Gastroesophageal sphincter (tissue), 3 donors: ENCODE measurements at regions not wholly inside any gene's neighbourhood (a gene's known extent, or its start where the extent isn't known, plus 50 kb on each side); places are given as distances from the start of the nearest gene placed in this dataset.

Experiments
- POLR2A ChIP-seq, 2 donors: fragments of 450-650 bp; IDR thresholded peaks; one replicate each; pipeline ENCODE4 v1.6.1; 2017; ENCODE audit warnings: antibody characterized with exemption in 2 of 2, mild to moderate bottlenecking in 2 of 2, moderate library complexity in 1 of 2
- TF ChIP-seq, protein P1 (sequence below), 4 experiments: fragments of 200-600 bp in 2 of 4; fragments of 450-650 bp in 2 of 4; sonication (generic) in 1 of 4; IDR thresholded peaks; one replicate each; pipeline ENCODE4 v1.5.1; 2017 to 2019; ENCODE audit warnings: antibody characterized with exemption in 4 of 4, mild to moderate bottlenecking in 2 of 4, moderate library complexity in 2 of 4

DNA sequence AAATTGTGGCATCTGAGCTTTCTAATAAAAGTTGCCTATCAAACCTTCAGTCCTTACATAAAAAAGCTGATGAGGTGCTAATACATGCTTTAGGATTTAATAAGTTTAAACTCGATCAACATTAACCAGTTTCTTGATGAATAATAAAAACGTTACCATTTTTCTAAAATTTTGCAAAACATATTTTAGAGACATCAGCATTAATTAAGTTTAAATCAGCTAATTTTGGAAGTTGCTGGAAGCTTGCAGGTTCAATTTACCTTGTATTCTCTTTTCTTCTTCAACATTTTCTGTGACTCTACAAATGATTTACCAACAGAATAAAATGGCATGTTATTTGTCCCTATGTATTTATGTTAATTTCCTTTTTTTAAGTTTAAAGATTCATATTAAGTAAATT lies 365.3 kb upstream of the OPRM1 start:
- no peak for TF ChIP-seq POLR2A (IDR thresholded peaks at IDR 0.05)
- TF ChIP-seq, protein P1, sequence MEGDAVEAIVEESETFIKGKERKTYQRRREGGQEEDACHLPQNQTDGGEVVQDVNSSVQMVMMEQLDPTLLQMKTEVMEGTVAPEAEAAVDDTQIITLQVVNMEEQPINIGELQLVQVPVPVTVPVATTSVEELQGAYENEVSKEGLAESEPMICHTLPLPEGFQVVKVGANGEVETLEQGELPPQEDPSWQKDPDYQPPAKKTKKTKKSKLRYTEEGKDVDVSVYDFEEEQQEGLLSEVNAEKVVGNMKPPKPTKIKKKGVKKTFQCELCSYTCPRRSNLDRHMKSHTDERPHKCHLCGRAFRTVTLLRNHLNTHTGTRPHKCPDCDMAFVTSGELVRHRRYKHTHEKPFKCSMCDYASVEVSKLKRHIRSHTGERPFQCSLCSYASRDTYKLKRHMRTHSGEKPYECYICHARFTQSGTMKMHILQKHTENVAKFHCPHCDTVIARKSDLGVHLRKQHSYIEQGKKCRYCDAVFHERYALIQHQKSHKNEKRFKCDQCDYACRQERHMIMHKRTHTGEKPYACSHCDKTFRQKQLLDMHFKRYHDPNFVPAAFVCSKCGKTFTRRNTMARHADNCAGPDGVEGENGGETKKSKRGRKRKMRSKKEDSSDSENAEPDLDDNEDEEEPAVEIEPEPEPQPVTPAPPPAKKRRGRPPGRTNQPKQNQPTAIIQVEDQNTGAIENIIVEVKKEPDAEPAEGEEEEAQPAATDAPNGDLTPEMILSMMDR (IDR thresholded peaks at IDR 0.05): no peak
